Prostate gland (tissue), 2 donors: ENCODE measurements at regions not wholly inside any gene's neighbourhood (a gene's known extent, or its start where the extent isn't known, plus 50 kb on each side); places are given as distances from the start of the nearest gene placed in this dataset.

Experiments
- DNase-seq: peaks from one replicate; pipeline ENCODE4 v3.0.0-alpha.2; 2019; ENCODE audit warnings: low spot score
- H3K27ac ChIP-seq, 2 donors: fragments of 200-600 bp; sonication (generic); 2 replicates each; pipeline ENCODE4 v1.5.1; 2017 to 2019
- H3K27me3 ChIP-seq: fragments of 200-600 bp; sonication (generic); replicated peaks from 2 replicates; pipeline ENCODE4 v1.5.1; 2019; ENCODE audit not compliant: insufficient read depth
- H3K36me3 ChIP-seq, 2 donors: fragments of 200-600 bp; sonication (generic); 1 replicate in 1 of 2; 2 replicates in 1 of 2; pipeline versions ENCODE4 v1.5.1 to v1.8.1; 2017 to 2019
- H3K4me1 ChIP-seq: fragments of 200-600 bp; sonication (generic); replicated peaks from 2 replicates; pipeline ENCODE4 v1.5.1; 2019
- H3K4me3 ChIP-seq, 2 donors: fragments of 200-600 bp; sonication (generic); 2 replicates each; pipeline ENCODE4 v1.5.1; 2017 to 2019
- H3K9me3 ChIP-seq: fragments of 200-600 bp; sonication (generic); 2 replicates; pipeline ENCODE4 v1.5.1; 2017
- POLR2A ChIP-seq: fragments of 450-650 bp; IDR thresholded peaks from one replicate; pipeline ENCODE4 v1.6.1; 2016; ENCODE audit warnings: antibody characterized with exemption, mild to moderate bottlenecking
- POLR2AphosphoS5 ChIP-seq: sonication (generic); formaldehyde crosslinking; IDR thresholded peaks from one replicate; pipeline ENCODE4 v1.6.1; 2017; ENCODE audit warnings: antibody characterized with exemption
- WGBS: methylation state at CpG from one replicate; pipeline ENCODE4 v1.1.5; 2018; 5-methylcytosine and 5-hydroxymethylcytosine counted together
- intact Hi-C: fragments of 100-400 bp; cut with DNase I; formaldehyde crosslinking; loops from one replicate; pipeline ENCODE4 v1.14.2; 2022
- TF ChIP-seq, protein P1 (sequence below), 4 experiments: fragments of 200-600 bp in 2 of 4; fragments of 450-650 bp in 2 of 4; sonication (generic) in 2 of 4; IDR thresholded peaks; 1 replicate in 3 of 4; 2 replicates in 1 of 4; pipeline ENCODE4 v1.5.1; 2016 to 2019; ENCODE audit warnings: antibody characterized with exemption in 4 of 4, mild to moderate bottlenecking in 2 of 4, moderate library complexity in 2 of 4

- whole genome bisulfite sequencing: 59% methylated on average over 6 of the region's 6 CpGs
- no peaks in the 10 kb centered on the region for H3K4me1 ChIP-seq
- no peak for DNase-seq
- no peak for TF ChIP-seq POLR2AphosphoS5
- no peak overlapping the region for H3K27ac ChIP-seq
- no peak overlapping the region for H3K4me3 ChIP-seq
- no peaks in the 10 kb centered on the region for H3K9me3 ChIP-seq
- H3K36me3 ChIP-seq: no peaks in the 10 kb centered on the region
- no peaks in the 10 kb centered on the region for H3K27me3 ChIP-seq
- intact Hi-C loops: no loop called here
These were observed 436.2 kb downstream of the MATN1 start for GRCh38 chr1:30286988-30287839.

GRCh38 chr1:30286241-30286987 is 437.0 kb downstream of the MATN1 start:
- Histone ChIP-seq H3K27me3 (no peaks in the 10 kb centered on the region), H3K9me3 (no peaks in the 10 kb centered on the region), H3K36me3 (no peaks in the 10 kb centered on the region), H3K27ac (no peak overlapping the region), H3K4me1 (no peaks in the 10 kb centered on the region), H3K4me3 (no peak overlapping the region)
- no peak for DNase-seq
- 76% methylated on average over 13 of the region's 13 CpGs for WGBS
- intact Hi-C loops: no loop called here
- TF ChIP-seq POLR2A: no peak
- no peak for TF ChIP-seq POLR2AphosphoS5
- TF ChIP-seq, protein P1, sequence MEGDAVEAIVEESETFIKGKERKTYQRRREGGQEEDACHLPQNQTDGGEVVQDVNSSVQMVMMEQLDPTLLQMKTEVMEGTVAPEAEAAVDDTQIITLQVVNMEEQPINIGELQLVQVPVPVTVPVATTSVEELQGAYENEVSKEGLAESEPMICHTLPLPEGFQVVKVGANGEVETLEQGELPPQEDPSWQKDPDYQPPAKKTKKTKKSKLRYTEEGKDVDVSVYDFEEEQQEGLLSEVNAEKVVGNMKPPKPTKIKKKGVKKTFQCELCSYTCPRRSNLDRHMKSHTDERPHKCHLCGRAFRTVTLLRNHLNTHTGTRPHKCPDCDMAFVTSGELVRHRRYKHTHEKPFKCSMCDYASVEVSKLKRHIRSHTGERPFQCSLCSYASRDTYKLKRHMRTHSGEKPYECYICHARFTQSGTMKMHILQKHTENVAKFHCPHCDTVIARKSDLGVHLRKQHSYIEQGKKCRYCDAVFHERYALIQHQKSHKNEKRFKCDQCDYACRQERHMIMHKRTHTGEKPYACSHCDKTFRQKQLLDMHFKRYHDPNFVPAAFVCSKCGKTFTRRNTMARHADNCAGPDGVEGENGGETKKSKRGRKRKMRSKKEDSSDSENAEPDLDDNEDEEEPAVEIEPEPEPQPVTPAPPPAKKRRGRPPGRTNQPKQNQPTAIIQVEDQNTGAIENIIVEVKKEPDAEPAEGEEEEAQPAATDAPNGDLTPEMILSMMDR (IDR thresholded peaks at IDR 0.05): no peak

DNA sequence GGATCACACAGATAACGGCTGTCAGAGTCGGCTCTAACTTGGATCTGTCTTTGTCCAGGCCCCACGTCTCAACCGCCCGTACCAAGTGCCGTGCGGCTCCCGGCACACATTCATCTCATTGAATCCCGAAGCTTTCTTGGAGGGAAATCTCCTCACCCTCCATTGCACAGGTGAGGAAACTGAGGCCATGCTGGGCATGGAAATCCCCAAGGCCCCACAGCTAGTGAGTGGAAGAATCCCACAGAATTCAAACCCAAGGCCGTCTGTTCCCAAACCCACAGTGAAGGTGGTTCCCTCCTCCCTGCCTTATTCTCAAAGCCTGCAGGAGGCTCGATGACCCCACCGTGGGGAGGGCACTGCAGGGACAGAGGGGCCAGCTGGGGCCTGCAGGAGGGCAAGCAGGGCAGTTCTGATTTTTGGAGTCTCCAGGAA is 437.9 kb downstream of the MATN1 start:
- no peaks in the 10 kb centered on the region for H3K27me3 ChIP-seq
- H3K4me3 ChIP-seq: no peak overlapping the region
- no peaks in the 10 kb centered on the region for H3K9me3 ChIP-seq
- H3K36me3 ChIP-seq: no peaks in the 10 kb centered on the region
- intact Hi-C loops: no loop called here
- no peak for TF ChIP-seq POLR2AphosphoS5
- TF ChIP-seq POLR2A: no peak
- TF ChIP-seq, protein P1 (IDR thresholded peaks at IDR 0.05): no peak
- H3K27ac ChIP-seq: no peak overlapping the region
- no peaks in the 10 kb centered on the region for H3K4me1 ChIP-seq
- 85% methylated on average over 12 of the region's 12 CpGs for WGBS
- DNase-seq: no peak

- DNase-seq: no peak
- H3K9me3 ChIP-seq: no peaks in the 10 kb centered on the region
- no peak for TF ChIP-seq POLR2A
- TF ChIP-seq, protein P1 (IDR thresholded peaks at IDR 0.05): no peak
- no peak for TF ChIP-seq POLR2AphosphoS5
These were observed 438.5 kb downstream of the MATN1 start for GRCh38 chr1:30284728-30285475.

DNA sequence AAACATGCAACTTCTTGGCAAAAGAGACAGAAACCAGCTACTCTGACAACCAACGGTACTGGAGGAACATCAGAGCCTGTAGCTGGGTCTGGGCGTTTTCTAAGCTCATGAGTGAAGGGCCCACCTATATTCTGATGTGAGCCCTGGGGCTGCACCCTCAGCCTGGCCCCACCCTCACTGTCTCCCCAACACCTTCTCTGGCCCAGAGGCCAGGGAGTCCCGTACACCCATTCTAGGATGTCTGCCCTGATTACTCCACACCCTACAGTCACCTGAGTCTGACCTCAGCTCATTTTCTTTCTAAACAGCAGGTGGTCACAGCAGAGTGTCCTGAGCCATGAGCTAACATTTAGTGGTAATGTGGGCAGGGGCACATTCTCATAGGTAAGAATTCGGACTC is 439.2 kb downstream of the MATN1 start:
- no peak for DNase-seq
- Histone ChIP-seq H3K4me3 (no peak overlapping the region), H3K9me3 (no peaks in the 10 kb centered on the region), H3K27me3 (no peaks in the 10 kb centered on the region), H3K4me1 (no peaks in the 10 kb centered on the region), H3K36me3 (no peaks in the 10 kb centered on the region), H3K27ac (no peak overlapping the region)
- 49% methylated on average over 4 of the region's 4 CpGs for WGBS
- intact Hi-C loops: no loop called here
- no peak for TF ChIP-seq POLR2A
- no peak for TF ChIP-seq POLR2AphosphoS5
- TF ChIP-seq, protein P1 (IDR thresholded peaks at IDR 0.05): no peak

More at GRCh38 chr1:30284728-30285475, 438.5 kb downstream of the MATN1 start:
- Histone ChIP-seq H3K4me1 (no peaks in the 10 kb centered on the region), H3K4me3 (no peak overlapping the region), H3K36me3 (no peaks in the 10 kb centered on the region), H3K27ac (no peak overlapping the region), H3K27me3 (no peaks in the 10 kb centered on the region)
- intact Hi-C loops: no loop called here
- 88% methylated on average over 17 of the region's 17 CpGs for WGBS
